ENCODE measurements at regions not wholly inside any gene's neighbourhood (a gene's known extent, or its start where the extent isn't known, plus 50 kb on each side); places are given as distances from the start of the nearest gene placed in this dataset.

- TF ChIP-seq CTCF (IDR thresholded peaks at IDR 0.05; ENCODE audit: poor library complexity, severe bottlenecking) (no peak), EZH2 (IDR thresholded peaks at IDR 0.05; ENCODE audit: borderline replicate concordance, insufficient read depth, low read length, poor library complexity, severe bottlenecking) (no peak), POLR2AphosphoS5 (IDR thresholded peaks at IDR 0.05) (no peak), TAF1 (IDR thresholded peaks at IDR 0.05; ENCODE audit: low read depth) (no peak), EP300 (conservative IDR thresholded peaks at IDR 0.05; ENCODE audit: poor library complexity, severe bottlenecking) (no peak)
- TF ChIP-seq, protein P1, sequence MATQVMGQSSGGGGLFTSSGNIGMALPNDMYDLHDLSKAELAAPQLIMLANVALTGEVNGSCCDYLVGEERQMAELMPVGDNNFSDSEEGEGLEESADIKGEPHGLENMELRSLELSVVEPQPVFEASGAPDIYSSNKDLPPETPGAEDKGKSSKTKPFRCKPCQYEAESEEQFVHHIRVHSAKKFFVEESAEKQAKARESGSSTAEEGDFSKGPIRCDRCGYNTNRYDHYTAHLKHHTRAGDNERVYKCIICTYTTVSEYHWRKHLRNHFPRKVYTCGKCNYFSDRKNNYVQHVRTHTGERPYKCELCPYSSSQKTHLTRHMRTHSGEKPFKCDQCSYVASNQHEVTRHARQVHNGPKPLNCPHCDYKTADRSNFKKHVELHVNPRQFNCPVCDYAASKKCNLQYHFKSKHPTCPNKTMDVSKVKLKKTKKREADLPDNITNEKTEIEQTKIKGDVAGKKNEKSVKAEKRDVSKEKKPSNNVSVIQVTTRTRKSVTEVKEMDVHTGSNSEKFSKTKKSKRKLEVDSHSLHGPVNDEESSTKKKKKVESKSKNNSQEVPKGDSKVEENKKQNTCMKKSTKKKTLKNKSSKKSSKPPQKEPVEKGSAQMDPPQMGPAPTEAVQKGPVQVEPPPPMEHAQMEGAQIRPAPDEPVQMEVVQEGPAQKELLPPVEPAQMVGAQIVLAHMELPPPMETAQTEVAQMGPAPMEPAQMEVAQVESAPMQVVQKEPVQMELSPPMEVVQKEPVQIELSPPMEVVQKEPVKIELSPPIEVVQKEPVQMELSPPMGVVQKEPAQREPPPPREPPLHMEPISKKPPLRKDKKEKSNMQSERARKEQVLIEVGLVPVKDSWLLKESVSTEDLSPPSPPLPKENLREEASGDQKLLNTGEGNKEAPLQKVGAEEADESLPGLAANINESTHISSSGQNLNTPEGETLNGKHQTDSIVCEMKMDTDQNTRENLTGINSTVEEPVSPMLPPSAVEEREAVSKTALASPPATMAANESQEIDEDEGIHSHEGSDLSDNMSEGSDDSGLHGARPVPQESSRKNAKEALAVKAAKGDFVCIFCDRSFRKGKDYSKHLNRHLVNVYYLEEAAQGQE (IDR thresholded peaks at IDR 0.05; ENCODE audit: borderline replicate concordance) = no peak
Observed at GRCh38 chr3:15967577-15967976, 169.8 kb upstream of the ANKRD28 start.
